ENCODE measurements at regions not wholly inside any gene's neighbourhood (a gene's known extent, or its start where the extent isn't known, plus 50 kb on each side); places are given as distances from the start of the nearest gene placed in this dataset.
A peak's percentile ranks its signal among the peaks of the same experiment; 100 is the strongest.

DNA sequence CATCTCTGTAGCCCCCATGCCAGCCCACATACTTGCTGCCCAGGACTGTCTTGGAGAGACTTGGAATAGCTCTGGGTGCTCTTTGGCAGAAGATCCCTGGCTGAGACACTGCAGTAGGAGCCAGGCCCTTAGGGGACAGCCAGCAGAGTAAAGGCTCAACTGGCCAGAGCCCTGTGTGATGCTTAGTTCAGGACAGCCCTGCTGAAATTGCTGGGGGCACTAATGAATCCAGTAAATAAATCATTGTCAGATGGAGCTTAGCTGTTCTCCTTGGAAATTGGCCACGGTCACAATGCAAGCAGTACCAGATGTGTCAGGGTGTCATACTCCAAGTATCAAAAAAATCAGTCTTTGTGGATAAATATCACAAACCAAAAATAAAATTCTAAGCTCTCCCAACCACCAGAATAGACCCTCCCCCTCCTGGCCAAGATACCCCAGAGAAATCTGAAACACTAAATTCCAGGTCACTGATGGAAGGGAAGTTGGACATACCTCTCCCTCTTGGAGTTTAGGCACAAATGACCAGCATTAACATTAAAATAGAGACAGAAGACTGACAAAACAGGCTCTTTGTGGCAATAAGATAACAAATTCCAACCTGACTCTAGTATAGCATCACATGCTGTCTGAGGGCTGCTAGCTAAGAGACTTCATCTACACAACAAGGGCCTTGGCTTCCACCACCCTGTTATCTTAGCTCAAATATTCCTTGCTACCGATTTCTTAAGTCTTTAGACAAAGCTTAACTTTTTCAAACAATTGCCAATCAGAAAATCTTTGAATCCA, 83.2 kb upstream of the DNAH14 start:
- no peak for DNase-seq (ENCODE audit: low read depth)

DNA sequence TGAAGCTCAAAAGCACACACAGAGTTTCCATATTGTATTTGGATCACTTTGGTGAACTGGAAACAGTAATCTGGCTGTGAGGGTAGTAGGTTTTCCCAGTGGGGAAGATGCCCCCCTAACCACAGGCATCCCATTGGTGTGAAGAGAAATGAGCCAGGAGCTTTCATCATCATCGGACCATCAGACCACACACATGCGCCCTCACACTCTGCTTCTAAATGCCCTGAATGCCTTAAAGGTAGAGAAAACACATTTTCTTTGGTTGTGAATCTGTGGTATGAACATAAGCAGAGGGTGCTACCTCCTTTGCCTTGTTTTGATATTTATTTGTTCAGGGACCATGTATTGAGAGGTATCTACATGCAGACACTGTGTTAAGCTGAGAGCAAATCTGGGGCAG, 79.0 kb upstream of the DNAH14 start:
- DNase-seq (ENCODE audit: low read depth): no peak

DNA sequence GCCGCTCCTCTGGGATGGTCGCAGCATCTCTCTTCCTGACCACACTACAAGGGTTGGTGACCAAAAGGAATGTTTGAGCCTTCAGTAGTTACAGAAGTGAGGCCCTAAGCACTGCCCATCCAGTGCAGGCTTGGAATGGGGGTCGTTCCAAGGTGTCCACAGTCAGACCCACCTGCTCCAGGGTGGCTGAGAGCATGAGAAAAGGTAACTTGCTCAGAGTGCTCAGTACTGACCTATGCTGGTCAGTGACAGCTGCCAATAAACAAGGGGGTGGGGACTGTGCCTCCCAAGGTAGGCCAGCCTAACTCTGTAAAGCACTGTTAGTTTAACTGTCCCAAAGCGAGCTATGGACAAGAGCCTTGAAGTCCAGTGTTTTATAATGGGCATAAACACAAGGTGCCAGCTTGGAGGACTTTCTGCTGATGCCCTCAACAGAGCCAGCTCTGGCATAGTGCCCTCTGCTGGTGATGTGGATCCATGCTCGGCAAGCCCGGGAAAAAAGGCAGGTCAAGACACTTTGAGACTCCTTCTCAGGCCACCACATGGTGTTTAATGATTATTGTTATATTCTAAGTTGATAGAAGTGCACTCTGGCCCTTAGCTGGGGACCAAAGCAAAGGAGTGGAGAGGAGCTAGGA, 78.1 kb upstream of the DNAH14 start:
- DNase-seq (ENCODE audit: low read depth): peak; percentile 43

DNA sequence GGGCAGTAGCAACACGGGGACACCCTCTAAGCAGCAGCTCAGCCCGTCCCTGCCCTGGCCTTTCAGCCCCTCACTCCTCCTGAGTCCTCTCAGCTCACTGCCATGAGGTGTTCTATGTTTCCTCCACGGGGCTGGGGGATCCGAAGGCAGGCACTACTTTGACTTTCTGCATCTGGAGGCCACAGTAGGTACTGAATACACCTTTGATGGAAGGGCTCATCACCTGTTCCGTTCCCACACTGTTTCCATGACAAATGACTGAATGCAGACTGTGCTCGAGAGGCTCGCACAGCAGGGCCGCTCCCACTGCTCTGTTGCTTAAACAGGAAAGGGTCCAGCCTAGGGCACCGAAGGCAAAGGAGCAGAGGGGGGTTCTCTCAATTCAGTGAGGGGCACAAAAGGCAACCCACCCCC, 77.6 kb upstream of the DNAH14 start:
- DNase-seq (ENCODE audit: low read depth): no peak

DNA sequence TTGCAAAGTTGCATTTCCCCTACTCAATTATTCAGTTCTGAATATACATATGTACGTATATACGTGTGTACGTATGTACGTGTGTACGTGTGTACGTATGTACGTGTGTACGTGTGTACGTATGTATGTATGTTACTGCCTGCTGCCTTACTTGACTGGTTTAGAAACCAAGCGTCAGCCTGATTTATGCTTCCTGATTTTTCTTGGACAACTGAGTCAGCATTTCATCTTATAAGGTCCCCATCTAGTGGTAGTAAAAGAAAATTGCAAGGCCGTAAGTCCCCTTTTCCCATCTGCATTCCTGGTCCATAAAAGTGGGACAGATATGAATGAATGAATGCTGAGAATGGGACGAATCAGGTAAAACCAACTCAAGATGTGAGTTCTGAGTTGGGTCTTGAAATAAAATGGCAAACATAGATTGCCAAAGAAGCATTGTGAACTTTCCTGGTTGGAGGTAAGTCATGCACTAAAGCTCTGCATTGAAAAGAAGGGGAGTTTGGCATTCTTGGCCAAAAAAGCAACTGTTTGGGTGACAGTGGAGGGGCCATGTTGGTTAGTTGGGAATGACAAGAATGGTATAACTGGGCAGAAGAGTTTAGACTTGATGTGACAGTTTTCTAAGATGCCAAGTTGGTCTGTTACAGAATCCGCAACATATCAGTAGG, 76.4 kb upstream of the DNAH14 start:
- DNase-seq (ENCODE audit: low read depth): peak; percentile 65

DNA sequence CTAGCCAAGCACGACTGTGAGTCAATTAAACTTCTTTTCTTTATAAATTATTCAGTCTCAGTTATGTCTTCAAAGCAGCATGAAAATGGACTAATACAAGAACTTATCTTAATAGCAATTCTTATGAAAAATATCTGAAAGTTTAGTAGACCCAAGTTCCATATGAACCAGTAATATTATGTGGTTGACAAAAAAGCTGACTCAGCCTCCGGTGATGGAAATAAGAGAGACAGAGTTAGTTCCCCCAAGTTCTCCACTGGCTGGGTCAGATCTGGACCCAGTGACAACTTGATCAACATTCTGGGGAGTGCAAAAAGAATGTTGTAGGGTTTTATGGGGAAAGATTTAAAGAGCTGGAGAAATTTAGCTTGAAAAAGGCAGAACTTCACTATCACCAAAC, 72.5 kb upstream of the DNAH14 start:
- DNase-seq (ENCODE audit: low read depth): no peak

DNA sequence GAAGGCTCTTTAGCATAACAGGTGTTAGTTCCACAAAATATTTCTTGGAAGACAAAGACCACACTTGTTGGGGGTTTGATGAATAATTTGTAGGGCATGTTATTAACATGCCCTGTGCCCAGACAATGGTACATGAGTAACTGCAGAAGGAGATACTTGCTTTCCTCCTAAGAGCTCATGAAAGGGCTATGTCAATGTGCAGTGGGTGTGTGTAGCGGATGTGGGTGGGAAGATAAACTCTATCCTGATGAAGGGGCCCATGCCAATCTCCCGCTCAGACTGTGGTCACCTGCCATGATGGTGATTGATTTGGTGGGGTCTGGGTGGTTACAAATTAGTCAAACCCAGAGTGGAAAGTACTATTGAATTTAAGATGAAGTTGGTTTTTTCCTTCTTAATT, 69.8 kb upstream of the DNAH14 start:
- DNase-seq (ENCODE audit: low read depth): no peak

DNA sequence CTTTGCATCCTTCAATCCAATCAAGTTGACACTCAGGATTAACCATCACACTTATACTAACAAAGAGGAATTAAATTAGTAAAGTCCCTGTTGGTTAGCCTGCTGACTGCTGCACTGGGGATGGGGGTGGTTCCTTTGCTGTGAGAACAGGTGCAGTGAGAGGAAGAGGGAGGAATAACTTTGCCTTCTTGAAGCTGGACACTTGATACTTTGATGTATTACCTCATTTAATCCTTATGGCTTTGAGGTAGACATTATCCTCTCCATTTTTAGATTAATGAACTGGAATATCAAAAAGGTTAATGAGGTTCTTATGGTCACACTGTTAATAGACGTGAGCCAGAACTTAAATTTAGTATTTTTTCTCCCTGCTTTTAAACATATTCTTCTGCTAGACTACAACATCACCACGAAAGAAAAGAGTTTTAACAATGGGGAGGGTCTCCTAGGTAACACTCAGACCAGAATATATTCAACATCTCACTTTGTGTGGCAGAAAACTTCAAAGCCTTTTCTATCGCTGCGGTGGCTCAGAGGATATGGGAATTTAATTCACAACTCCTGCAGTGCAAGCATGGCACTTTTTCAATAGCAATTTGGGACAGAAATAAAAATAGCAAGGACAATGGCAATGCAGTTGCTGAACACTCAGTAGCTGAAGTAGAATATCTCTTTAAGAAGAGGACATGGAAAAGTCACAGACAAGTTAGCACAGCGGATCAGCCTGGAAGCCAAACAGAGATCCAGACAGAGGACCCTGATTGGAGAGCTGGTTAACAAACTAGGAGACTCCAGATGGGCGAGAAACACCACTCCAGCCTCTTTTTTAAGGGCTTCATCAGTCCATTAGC, 68.8 kb upstream of the DNAH14 start:
- no peak for DNase-seq (ENCODE audit: low read depth)

DNA sequence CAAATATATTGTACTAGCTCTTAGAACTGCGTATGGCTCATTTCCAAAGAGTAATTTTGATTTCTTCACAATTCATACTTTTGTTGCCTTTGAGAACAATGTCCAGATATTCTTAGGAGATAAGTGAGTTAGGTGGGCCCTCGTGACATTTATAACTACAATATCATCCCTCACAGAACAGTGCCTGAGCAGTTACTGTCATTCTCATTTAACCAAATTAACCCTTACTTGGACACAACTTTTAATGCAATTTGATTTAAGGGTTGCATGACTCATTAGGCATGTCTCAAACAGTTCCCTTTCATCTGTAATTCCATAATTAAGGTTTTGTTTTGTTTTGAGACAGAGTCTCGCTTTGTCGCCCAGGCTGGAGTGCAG, 68.1 kb upstream of the DNAH14 start:
- no peak for DNase-seq (ENCODE audit: low read depth)

DNA sequence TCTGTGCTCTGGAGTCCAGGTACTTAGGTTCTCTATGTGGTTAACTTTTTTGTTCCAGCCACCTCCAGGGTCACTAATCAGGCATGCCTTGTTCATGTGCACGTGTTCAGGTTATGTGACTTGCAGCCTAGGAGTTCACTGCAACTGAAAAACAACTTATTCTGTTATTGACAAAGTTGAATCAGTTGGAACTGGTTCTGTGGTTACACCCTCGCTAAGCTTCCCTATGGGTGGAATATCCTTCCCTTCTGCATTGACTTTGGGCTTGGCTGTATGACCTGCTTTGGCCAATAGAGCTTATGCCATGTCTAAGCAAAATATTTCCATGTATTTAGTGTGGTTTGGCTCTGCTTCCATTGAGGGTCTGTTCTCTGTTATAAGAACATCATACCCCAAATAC, 66.0 kb upstream of the DNAH14 start:
- no peak for DNase-seq (ENCODE audit: low read depth)

DNA sequence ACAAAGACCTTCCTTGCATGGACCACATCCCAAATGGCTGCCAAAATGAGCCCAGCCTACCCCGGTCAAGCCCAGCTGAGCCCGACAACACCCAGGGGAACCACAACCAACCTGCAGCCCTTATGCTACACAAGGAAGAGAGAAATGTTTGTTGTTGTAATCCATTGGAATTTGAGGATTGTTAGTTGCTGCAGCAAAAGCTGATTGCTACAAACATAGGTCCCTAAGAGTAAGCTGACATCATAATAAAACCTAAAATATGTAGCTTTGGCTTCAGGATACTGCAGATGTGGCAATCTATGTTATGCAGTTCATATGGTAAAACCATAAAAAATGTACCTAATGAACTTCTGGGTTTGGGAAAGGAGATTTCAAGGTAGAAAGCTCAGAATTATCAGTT, 65.5 kb upstream of the DNAH14 start:
- no peak for DNase-seq (ENCODE audit: low read depth)

DNA sequence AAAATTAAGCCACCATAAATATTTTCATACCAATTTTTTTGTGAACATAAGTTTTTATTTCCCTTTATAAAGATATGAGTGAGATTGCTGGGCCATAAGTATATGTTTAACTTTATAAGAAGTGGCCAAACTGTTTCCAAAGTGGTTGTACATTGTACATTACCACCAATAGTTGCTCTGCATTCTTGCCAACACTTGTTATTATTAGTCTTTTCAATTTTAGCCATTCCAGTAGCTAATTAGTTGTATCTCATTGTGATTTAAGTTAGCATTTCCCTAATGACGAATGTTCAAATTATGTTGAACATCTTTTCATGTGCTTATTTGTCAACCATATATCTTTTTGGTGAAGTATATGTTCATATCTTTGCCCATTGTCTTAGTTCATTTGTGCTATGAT, 64.0 kb upstream of the DNAH14 start:
- no peak for DNase-seq (ENCODE audit: low read depth)

DNA sequence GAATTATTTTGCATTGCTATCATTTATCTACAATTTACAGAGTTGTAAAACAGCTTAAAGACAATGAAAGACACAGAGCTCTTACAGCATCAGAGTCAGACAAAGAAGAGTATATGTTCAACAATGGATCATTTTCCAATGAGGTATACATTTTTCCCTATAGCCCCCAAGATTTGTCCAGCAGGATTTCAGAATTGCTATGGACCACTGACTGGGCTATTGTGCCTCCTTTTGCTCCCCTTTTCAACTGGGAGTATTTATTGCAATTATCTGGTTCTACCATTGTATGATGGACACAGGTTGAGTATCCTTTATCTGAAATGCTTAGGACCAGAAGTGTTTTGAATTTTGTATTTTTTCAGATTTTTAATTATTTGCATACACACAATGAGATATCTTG, 62.5 kb upstream of the DNAH14 start:
- no peak for DNase-seq (ENCODE audit: low read depth)

DNA sequence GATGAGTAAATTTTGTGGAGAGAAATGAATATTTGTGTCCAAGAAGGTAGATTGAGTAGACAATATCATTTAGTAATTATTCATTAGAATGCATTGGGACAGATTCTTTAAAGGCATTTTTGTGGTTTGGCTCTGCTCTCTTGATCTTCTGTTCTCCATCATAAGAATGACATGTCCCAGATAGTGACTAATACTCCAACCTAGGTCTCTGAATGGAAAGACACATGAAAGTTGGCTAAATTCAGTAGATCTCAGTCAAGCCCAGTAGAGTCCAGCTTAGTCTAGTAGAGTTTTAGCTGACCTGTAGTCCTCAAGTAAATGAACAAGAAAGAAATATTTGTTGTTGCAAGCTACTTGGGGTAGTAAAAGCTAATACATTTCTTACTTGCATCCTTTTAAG, 61.8 kb upstream of the DNAH14 start:
- DNase-seq (ENCODE audit: low read depth): no peak

DNA sequence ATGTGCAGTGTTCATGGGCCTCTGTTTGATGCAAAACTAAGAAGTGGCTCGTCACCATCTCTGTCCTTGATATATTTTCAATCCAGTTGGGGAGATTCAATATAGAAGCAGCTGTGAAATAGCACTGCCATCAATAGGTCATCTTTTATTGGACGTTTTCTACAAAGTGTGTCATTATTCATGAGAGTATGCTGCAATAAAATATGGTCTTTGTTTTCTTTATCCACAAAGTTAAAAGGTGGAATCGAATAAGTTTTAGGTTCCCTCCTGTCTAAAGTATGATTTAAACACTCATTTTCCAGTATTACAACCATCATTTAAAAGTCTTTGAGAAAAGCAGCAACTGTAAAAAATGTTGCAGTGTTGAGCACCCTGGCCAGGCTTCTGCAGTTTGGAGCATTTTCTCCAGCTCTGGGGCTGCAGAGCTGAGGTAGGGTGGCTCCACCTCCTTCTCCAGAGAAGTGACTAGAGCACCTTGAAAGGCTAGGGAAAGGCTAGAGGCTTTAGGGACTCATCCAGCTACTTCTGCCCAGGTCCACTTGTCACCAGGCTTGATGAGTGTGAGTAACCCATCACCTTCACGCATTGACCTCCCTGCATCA, 56.5 kb upstream of the DNAH14 start:
- no peak for DNase-seq (ENCODE audit: low read depth)

DNA sequence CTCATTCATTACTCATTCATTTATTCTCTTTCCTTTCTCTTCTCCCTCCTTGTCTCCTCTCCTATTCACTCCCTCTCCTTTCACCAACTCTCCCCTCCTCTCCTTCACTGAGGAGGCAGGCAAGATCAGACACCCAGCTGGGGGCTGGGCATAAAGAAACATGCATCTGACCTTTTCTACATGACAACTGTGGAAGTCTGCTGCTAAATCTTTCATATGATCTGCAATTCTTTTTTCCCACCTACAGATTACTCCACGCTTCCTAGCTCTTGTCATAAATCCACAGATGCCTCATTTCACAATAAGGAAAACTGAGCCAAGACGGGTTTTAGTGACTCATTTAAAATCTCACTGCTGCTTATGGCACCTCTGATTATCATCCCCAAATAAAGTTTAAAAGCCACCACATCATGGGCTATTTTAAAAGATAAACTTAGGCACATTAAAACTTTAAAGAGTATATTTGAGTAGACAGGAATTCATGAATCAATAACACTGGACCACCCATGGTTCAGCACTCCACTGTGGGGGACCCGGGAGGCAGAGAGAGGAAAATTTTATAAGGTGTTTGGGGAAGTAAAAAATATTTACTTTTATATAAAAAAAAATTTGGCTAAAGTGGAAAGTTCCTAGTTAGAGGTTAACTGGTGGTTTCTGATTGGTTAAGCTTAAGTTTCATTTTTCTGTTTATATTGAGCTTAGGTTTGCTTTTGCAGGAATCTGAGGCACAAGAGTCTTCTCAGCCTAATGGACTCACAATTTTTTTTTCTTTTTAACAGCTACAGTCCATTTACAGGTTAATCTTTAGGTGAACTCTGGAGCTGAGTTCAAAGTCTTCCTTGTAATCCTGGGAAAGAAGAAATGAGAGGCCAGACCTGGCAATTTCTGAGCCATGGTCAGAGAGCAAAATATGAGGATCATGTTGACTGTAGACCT, 55.8 kb upstream of the DNAH14 start:
- DNase-seq (ENCODE audit: low read depth): peak; percentile 70

DNA sequence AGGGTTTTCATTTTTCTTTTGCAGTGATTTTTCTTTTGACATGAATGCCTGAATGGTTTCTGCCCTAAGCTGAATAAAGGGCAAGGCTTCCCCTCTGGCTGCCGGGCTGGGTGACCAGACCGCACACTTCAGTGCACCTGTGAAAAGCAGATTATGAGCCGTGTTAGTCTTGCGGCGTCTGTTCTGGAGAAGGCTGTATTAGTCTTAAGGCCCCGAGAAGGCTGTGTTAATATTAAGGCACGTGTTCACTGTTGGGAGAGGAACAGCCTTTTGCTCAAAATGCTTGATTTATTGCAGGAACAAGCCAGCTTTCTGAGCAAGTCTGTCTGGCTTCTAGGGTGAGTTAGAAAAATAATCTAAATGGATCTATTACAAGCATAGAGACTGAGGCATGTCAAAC, 54.7 kb upstream of the DNAH14 start:
- DNase-seq (ENCODE audit: low read depth): peak; percentile 46

DNA sequence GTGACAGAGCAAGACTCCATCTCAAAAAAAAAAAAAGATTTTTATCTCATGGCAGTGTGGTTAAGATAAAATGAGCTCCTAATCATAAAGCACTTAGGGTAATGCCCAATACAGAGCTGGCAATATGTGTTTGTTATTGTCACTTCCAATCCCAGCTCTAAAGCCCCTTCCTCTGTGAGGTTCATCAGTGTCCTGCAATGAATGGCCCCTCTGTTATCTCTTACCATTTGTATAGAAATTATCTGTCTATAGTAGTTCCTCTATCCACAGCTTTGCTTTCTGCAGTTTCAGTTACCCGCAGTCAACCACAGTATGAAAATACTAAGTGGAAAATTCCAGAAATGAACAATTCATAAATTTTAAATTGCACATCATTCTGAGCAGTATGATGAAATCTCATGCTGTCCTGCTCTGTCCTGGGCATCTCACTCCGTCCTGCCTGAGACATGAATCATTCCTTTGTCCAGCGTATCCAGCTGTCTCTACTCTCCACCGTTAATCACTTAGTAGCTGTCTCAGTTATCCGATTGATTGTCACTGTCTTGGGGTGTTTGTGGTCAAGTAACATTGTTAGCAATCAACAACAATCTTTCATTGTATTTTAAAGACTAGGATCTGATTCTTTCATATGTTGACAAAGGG, 50.2 kb upstream of the DNAH14 start:
- no peak for DNase-seq (ENCODE audit: low read depth)

Measured in renal cortical epithelial cell (primary cell).